Activated B cell treated with CpG ODN at 0.5 μM for 24 hours (primary cell): ENCODE measurements at regions not wholly inside any gene's neighbourhood (a gene's known extent, or its start where the extent isn't known, plus 50 kb on each side); places are given as distances from the start of the nearest gene placed in this dataset.

Experiments used
- ATAC-seq: fragments of 200-7000 bp; cut with Tn5 transposase; one replicate; pipeline ENCODE4 v1.10.0; 2021; ENCODE audit warnings: low read depth, mild to moderate bottlenecking, moderate library complexity
- CTCF ChIA-PET: fragments of 350-600 bp; sonication (Branson Sonifier 250); formaldehyde crosslinking; loops from one replicate; lab custom pipeline; 2021; ENCODE audit warnings: antibody characterized with exemption; lab: Charles Lee
- POLR2A ChIA-PET: fragments of 350-600 bp; sonication (Branson Sonifier 250); formaldehyde crosslinking; loops from one replicate; lab custom pipeline; 2021; ENCODE audit warnings: antibody characterized with exemption; lab: Charles Lee
- DNase-seq: peaks from one replicate; pipeline ENCODE4 v3.0.0; 2022
- H3K27ac Mint-ChIP-seq: one replicate; pipeline ENCODE4 v1.8.0; 2020; ENCODE audit warnings: mixed read lengths
- H3K27me3 Mint-ChIP-seq: one replicate; pipeline ENCODE4 v1.8.0; 2021; ENCODE audit warnings: mixed read lengths
- H3K36me3 Mint-ChIP-seq: one replicate; pipeline ENCODE4 v1.8.0; 2021; ENCODE audit warnings: low read depth, mixed read lengths
- H3K4me1 Mint-ChIP-seq: one replicate; pipeline ENCODE4 v1.8.0; 2021; ENCODE audit warnings: mixed read lengths
- H3K4me3 Mint-ChIP-seq: one replicate; pipeline ENCODE4 v1.8.0; 2020; ENCODE audit warnings: mild to moderate bottlenecking, mixed read lengths
- H3K9me3 Mint-ChIP-seq: one replicate; pipeline ENCODE4 v1.8.0; 2020; ENCODE audit warnings: mixed read lengths
- CTCF ChIP-seq: fragments of 200-600 bp; IDR thresholded peaks from one replicate; pipeline ENCODE4 v1.8.0; 2022; ENCODE audit warnings: antibody characterized with exemption, mild to moderate bottlenecking
- intact Hi-C: fragments of 100-400 bp; cut with micrococcal nuclease; formaldehyde crosslinking; loops from one replicate; pipeline ENCODE4 v1.15.1; 2024

- CTCF ChIA-PET, result no interaction called here
- Mint-ChIP-seq H3K27me3 (no peaks in the 10 kb centered on the region), H3K4me1 (no peaks in the 10 kb centered on the region), H3K36me3 (no peaks in the 10 kb centered on the region), H3K4me3 (no peak overlapping the region), H3K9me3 (peaks cover 4% of the 10 kb centered on the region), H3K27ac (no peak overlapping the region)
- intact Hi-C loops, result no loop called here
- ATAC-seq (no peak), DNase-seq (no peak)
- POLR2A ChIA-PET, result no interaction called here
- TF ChIP-seq CTCF, result no peak
Observed at GRCh38 chr12:82554529-82554928, 132.2 kb upstream of the TMTC2 start.

GRCh38 chr12:82555699-82556098 lies 131.0 kb upstream of the TMTC2 start:
- Mint-ChIP-seq H3K9me3 (no peaks in the 10 kb centered on the region), H3K4me3 (no peak overlapping the region), H3K4me1 (no peaks in the 10 kb centered on the region), H3K36me3 (no peaks in the 10 kb centered on the region), H3K27me3 (no peaks in the 10 kb centered on the region), H3K27ac (no peak overlapping the region)
- TF ChIP-seq CTCF, result no peak
- DNase-seq (no peak), ATAC-seq (no peak)
- ChIA-PET POLR2A (no interaction called here), CTCF (no interaction called here)
- intact Hi-C loops, result no loop called here

GRCh38 chr12:82565966-82566365 lies 120.7 kb upstream of the TMTC2 start:
- ChIA-PET POLR2A (no interaction called here), CTCF (no interaction called here)
- Mint-ChIP-seq H3K36me3 (no peaks in the 10 kb centered on the region), H3K27ac (no peak overlapping the region), H3K27me3 (no peaks in the 10 kb centered on the region), H3K4me3 (no peak overlapping the region), H3K4me1 (no peaks in the 10 kb centered on the region), H3K9me3 (no peaks in the 10 kb centered on the region)
- intact Hi-C loops, result no loop called here
- no peak for ATAC-seq
- TF ChIP-seq CTCF, result no peak
- no peak for DNase-seq

- Mint-ChIP-seq H3K27me3 (no peaks in the 10 kb centered on the region), H3K9me3 (no peaks in the 10 kb centered on the region), H3K36me3 (no peaks in the 10 kb centered on the region), H3K4me3 (no peak overlapping the region), H3K27ac (no peak overlapping the region), H3K4me1 (no peaks in the 10 kb centered on the region)
- intact Hi-C loops, result no loop called here
- POLR2A ChIA-PET, result no interaction called here
- CTCF ChIA-PET, result no interaction called here
- DNase-seq (no peak), ATAC-seq (no peak)
- TF ChIP-seq CTCF, result no peak
Observed at GRCh38 chr12:82567688-82568087, 119.0 kb upstream of the TMTC2 start.

- no peak overlapping the region for H3K27ac Mint-ChIP-seq
- intact Hi-C loops, result no loop called here
- no peak overlapping the region for H3K4me3 Mint-ChIP-seq
- TF ChIP-seq CTCF, result no peak
- no peaks in the 10 kb centered on the region for H3K27me3 Mint-ChIP-seq
- POLR2A ChIA-PET, result no interaction called here
- DNase-seq, result no peak
- ATAC-seq, result no peak
- no peaks in the 10 kb centered on the region for H3K36me3 Mint-ChIP-seq
- H3K9me3 Mint-ChIP-seq, result no peaks in the 10 kb centered on the region
- H3K4me1 Mint-ChIP-seq, result no peaks in the 10 kb centered on the region
- CTCF ChIA-PET, result no interaction called here
Observed at GRCh38 chr12:82574191-82574590, 112.5 kb upstream of the TMTC2 start.
